ENCODE measurements at regions not wholly inside any gene's neighbourhood (a gene's known extent, or its start where the extent isn't known, plus 50 kb on each side); places are given as distances from the start of the nearest gene placed in this dataset.

DNA sequence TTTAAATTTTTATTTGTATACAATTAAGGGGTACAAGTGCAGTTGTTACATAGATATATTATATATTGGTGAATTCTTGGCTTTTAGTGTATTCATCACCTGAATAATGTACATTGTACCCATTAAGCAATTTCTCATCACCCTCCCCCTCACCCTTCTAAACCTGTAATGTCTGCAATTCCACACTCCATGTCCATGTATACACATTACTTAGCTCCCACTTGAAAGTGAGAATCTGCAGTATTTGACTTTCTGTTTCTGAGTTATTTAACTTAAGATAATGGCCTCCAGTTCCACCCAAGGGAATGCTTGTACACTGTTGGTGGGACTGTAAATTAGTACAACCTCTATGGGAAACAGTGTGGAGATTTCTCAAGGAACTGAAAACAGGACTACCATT is 383.2 kb upstream of the KCNMB2 start:
- no peak for DNase-seq (ENCODE audit: low spot score)

DNA sequence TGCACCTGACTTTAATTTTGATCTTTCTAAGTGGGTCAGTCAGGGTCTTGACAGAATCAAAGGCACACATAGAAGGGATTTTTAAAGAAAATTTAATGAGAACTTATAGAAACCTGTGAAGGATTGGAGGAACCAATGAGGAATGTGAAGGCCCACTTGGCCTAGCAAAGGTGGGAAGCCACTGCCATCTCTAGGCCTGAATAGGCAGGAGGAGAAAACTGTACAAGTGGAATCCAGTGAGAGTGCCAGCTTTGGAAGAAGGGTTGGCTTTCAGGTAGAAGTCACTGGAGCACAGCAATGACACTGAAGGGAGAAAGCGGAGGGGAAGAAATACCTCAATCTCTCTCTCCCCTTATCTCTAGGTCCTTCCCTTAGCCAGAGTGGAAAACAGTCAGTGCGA is 380.7 kb upstream of the KCNMB2 start:
- DNase-seq (ENCODE audit: low spot score): no peak

DNA sequence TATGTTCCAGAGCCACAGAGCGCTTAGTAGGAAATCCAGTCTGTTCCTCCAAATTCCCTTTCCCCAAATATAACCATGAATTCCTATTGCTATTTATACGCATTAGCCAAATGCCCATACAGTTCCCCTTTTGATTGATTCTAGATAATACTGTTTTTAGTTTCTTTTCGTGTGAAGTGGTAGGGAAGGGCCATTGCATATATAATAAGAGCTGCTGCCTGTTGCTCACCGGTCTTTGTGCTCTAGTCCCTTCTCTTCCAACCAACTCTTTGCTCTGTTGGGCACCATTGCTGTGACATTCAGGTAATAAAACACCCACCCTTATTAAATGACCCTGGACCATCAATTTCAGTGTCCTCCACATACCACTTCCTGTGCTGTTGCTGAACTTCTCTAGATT is 379.9 kb upstream of the KCNMB2 start:
- no peak for DNase-seq (ENCODE audit: low spot score)

DNA sequence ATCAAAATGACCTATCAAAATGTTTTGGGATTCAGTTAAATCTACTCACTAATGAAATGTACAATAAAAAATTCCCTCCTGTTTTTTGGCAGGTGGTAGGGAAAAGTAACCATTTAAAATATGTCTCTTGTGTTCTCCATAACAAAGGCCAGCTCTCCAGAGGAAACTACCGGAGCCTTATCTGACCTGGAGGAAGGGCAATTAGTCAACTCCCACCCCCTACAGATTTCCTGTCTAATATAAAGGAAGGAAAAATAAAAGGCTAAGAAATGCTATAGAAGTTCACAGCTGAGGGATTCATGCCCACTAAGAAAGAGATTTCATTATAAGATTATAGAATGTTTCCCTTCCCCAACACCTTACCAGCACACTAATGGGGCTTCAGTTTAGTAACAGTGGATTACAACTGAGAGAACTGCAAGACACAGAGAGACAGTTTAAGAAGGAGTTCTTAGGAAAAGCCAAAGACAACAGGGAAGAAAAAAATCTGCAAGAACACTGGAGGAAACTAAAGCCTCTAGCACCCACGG is 376.5 kb upstream of the KCNMB2 start:
- no peak for DNase-seq (ENCODE audit: low spot score)

DNA sequence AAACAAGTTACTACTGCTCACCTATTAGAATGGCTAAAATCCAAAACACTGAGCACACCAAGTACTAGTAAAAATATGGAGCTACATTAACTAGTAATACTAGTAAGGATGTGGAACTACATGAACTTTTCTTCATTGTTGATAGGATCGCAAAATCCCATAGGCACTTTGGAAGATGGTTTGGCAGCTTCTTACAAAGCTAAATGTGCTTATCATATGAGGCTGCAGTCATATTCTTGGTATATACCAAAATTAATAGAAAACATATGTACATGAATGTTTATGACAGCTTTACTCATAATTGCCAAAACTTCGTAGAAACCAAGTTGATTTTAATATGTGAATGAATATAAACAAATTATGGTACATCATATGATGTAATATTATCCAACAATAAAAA is 366.8 kb upstream of the KCNMB2 start:
- DNase-seq (ENCODE audit: low spot score): no peak

DNA sequence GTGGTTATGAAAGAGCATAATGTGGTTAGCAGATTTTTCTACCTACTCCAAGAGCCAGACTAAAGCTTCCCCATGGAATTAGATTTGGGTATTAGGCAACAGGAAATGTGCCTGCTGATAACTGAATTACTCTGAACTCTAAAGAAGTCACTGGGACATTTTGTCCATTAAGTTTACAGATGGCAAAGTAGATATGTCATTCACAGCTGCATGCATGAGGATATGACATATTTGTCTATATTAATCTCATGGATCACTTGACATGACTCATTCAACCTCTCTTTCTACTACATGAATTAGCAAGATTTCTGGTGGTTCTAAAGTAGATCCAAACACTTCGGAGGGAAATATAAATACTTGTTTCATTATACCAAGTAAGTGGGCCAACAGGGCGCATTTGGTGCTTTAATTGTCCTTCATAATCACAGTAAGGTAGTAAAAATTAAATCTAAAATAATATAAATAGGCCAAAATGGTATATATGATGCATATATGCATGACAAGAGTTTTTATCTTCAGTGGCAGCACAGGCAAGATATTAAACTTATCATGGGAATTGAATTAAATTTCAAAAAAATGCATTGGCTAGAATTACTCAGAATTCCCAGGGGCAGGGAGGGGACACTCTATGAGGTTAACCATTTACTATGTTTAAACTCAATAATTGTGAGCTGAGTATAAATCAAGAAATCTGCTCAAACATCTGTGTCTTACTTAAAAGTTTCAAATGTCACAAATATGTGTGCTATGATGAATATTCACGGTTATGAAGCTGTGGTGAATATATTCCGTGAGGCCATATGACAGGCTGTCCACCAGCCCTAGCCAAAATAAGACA is 365.3 kb upstream of the KCNMB2 start:
- DNase-seq (ENCODE audit: low spot score): no peak

DNA sequence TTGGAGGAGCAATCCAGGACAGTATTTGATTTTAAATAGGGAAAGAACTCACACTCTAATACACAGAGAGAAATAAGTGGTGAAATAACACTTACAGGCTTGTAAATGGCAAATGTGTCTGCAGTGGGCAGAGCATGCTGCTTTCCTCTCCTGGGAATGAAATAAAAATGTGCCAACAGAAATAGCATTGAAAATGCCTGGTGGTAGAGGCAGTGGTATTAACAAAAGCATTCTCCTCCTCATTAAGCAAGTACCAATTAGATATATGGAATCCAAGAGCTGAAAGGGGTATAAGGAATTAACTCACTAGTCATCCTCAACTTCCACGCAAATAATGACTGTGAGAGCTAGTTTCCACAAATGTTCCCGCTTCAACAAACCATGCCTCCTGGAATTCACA is 364.1 kb upstream of the KCNMB2 start:
- DNase-seq (ENCODE audit: low spot score): no peak

DNA sequence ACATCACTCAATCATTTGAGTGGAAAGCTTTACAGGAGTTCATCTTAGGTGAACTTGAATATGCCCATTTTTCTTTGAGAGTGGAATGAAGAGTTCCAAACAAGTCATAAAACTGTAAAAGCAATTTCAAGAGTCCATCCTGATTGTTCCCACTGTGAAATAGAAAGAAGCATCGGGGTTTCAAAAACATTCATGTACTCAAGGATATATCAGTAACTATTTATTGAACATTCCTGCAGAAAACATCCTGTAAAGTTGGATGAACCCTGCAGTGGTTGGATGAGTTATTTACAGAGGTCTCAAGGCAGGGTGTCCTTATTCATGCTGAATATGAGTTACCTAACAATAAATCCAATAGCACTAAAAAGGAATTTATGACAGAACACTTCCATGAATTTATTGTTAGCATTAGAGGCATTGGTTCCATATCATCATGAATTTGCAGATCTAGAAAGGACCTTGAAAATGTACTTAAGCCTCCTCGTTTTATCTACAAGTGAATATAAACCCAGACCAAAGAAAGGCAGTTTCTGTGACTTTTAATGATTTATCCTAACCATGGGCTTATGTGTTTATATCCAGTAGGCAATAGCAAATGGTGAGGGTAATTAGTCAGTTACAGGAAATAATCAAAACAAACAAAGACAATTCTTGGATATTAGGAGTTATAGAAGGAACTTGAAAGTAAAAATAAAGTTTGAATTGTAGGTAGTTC is 361.9 kb upstream of the KCNMB2 start:
- no peak for DNase-seq (ENCODE audit: low spot score)

DNA sequence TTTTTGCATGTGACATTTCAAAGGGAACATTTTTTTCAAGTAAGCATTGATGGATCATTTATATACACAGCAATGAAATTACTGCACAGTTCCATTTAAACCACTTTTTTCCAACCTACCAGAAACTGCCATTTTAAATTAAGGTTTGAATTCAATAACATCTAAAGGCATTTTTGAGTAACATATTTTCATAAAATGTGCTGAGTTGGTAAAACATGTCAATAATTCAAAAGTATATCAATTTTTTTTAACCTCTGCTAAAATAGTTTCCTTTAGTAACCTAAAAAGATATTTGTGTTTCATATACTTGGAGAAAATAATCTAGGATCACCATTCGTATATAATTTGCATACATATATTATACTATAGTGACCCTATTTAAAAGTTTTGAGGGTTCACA is 355.1 kb upstream of the KCNMB2 start:
- no peak for DNase-seq (ENCODE audit: low spot score)

DNA sequence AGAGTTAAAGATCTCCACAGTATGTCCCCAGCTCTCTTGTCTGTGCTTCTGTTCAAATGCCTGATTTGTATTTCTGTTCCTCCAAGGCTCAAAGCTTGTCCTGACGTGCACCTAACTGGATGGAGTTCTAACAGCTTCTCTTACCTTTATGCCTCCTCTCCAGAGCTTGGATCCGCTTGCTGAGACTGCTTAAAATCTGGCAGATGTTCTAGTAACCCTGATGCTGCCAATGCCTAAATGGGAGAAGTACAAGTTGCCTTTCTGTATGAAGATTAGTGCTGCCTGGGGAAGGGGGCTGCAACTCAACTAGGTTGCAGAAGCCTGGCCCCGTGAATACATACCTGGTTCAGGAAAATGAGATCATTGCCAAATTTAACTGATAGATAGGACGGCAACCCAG is 354.5 kb upstream of the KCNMB2 start:
- DNase-seq (ENCODE audit: low spot score): no peak

DNA sequence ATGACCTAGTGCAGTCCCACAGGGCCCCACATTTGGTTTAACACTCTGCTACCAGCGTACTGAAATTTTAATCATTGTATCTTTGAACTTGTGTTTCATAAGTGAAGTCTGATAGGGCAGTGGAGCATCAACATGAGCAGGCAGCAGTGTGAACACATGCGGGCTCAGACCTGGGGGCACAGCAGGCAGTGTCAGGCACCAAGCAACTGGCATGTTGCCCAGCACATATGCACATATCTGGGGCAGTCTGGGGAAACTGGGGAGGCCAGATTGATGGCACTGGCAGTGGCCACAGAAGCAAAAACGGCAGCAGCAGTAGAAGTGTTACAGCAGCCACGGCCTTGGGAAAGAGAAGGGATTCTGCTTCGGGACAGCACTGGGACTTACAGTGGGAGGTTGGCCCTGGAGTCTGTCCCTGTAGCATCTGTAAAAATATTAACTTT is 353.9 kb upstream of the KCNMB2 start:
- DNase-seq (ENCODE audit: low spot score): no peak

DNA sequence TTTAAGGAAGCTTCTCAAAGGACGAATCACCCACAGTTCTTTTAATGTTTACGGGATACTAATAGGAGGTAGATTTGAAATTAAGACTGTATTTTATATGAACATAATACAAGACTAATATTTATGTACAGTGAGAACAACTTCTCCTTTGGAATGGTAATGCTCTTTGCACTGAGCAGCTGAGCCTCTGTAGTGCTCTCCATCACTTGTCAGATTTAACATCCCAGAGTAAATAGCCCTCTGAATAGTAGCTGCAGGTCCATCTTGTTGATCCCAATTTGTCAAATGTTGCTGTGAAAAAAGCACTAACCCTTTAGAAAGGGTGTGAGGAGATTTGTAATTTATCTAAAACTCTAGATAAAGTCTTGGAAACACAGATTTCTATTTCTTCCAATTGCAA is 351.4 kb upstream of the KCNMB2 start:
- DNase-seq (ENCODE audit: low spot score): no peak

DNA sequence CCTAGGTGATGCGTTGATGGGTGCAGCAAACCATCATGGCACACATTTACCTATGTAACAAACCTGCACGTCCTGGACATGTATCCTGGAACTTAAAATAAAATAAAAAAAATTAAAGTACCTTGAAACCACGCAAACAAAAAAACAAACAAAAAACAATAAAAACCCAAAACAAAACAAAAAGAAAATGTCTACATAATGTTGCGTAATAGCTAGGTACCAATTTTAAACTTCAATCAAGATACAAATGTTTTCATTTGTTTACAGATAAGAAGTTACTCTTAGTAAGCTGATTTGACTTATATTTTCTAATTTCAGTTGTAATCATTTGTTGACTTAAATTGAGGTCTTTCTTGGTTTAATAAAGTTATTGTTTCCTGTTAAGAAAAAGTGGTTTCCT is 349.6 kb upstream of the KCNMB2 start:
- DNase-seq (ENCODE audit: low spot score): no peak

DNA sequence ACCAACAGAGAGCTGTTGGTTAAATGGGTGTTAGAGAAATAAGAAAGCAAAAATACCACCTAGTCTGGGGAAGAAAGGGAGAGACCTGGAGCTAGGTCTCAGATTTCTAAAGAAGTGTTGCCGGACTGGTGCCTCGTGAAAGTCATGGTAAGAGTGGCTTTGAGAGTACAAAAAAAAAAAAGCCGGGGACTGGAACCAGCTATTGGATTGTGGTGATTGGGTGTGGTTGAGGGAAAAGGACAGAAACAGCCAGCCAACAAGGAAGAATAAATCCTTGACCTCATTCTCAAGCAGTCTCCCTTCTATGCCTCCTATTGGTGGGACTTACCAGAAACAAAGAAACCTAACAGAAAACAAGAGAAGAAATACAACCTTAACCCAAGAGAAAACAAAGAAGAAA is 346.4 kb upstream of the KCNMB2 start:
- no peak for DNase-seq (ENCODE audit: low spot score)

DNA sequence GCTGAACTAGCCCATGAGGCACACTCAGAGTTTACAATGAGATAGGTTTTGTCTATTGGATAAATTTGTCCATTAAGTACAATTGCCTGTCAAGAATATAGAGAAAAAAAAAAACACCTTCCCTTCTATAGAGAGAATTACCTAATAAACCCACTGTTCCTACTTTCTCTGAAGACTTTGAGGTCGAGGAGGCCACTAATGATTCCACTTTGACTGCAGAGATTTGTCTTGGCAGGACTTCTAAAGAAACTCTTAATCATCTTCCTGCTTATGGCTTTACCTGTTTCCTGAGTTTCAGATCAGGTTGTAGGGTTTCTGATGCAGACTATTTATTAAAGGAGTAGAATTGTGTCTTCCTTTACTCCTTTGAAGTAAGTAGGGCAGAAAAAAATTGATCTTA is 342.4 kb upstream of the KCNMB2 start:
- no peak for DNase-seq (ENCODE audit: low spot score)

DNA sequence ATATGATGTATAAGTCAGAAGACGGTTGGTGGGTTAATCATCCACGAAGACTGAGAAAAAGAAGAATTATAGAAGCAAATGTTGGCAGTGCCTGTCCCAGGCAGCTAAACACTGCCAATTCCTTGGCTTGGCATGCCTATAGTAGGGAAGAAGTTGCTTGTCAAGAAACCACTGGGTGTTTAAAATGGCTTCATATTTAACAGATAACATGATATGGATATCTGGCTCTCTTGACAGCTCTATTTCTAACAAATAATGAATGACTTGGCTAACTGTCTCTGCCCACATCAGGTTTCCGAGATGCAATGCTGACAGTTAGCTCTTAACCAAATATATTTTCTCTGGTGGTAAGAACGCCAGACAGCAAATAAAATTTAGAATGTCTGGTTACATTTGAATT is 341.7 kb upstream of the KCNMB2 start:
- DNase-seq (ENCODE audit: low spot score): no peak

DNA sequence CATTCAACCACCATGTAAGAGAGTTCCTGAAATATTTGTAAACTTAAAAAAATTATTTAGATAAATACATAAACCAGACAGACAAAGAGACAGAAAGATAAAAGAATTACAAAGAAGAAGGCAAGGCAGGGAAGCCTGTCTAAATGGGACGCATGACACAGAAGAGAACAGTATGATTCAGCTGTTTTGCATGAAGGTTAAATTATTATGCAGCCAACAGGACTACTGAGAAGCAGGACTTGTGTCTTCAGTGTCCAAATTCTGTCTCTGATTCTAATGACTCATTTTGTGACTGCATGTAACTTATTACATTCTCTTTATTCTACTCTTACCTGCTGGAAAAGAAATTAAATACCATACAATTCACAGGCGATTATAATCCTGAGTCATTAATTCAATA is 340.4 kb upstream of the KCNMB2 start:
- DNase-seq (ENCODE audit: low spot score): no peak

DNA sequence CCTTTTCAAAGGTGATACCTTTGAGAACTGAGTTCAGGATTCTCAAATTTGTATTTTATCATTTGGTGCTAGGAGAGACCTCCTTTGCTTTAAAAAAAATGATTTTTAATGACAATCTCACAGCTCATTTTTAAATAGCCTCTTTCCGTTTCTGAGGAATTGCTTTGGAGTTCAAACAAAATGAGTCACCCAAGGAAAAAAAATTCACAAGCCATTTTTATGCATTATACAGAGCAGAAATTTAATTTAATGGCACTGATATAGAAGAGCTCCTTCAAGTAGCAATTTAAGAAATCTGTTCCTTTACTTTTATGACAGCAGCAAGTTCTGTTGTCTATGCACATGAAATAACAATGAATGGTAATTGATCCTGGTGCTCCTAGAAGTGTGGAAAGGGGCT is 337.9 kb upstream of the KCNMB2 start:
- peak; percentile 56 for DNase-seq (ENCODE audit: low spot score)

DNA sequence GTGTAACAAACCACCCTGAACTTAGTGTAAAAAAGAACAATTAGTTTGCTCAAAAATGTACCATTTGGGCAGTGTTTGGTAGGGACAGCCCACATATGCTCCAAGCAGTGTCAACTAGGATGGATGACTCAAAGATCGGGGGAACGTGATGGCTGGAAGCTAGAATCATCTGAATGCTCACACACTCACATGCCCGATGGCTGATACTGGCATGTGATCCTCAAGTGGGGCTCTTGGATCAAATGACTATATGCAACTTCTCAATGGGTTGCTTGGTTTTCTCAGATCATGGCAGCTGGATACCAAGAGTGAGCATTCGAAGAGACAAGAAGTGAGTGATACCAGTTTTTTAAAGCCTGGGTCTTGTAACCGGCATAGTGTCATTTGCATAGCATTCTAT is 335.9 kb upstream of the KCNMB2 start:
- DNase-seq (ENCODE audit: low spot score): no peak

DNA sequence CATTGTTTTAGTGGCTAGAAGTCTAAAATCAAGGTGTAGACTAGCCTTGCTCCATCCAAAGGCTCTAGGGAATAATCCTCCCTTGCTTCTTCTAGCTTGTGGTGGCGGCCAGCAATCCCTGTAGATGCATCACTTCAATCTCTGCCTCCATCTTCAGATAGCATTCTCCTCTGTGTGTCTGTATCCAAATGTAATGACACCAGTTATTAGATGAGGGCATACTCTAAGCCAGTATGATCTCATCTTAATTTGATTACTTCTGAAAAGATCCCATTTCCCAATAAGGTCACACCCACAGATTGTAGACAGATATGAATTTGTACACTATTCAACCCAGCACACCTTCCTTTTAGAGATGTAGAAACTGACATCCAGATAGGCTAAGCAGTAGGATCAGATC is 334.5 kb upstream of the KCNMB2 start:
- no peak for DNase-seq (ENCODE audit: low spot score)

DNA sequence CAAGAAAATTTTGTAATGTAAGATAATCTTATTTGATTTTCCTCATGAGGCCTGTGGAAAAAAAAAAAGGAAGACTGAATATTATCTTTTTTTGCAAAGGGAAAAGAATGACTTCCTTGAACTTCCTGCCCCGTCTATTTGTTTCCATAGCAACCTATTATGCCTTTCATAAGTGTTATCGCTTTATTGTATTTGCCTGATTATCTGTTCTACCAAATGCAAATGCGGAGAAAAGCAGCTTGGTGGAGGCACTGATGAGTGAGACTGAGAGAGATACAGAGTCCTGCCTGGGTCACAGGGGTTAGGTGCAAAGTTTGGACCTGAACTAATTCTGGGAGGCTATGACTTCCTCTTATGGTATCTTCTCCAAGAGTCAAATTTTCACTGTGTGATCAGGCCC is 334.0 kb upstream of the KCNMB2 start:
- DNase-seq (ENCODE audit: low spot score): no peak

DNA sequence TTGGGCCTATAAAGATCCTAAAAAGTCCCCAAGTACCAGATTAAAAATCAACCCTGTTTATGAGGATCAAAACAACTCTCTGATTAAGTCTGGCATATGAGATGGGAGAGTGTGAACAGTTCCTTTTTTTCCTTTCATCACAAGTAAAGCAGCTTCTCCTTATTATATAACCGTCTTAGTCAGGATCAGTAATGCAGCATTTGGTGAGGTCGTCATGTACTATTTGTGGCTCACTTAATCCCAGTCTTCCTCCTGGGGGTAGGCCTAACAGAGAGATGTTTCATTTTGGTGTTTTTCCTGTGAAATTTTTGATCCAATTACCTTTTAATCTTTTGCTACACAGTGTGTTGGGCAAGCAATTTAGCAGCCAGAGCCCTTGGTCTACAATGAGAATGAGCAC is 333.1 kb upstream of the KCNMB2 start:
- peak; percentile 62 for DNase-seq (ENCODE audit: low spot score)

DNA sequence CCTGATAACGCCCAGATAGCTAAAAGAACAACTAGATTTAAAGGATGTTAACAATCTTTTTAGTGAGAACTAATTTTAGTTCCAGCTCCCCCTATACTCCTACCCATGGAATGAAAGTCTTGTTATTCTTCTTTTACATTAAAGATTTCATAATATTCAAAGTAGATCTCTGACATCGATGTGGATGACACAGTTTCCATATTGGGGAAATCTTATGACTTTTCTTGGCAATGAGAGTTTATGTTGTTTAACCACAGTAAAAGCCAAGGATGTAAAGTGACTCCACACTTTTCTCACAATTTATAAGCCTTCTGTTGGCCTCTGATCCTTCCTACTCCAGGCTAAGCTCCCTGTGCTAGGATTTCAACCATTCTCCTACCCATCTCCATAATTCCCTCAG is 332.6 kb upstream of the KCNMB2 start:
- peak; percentile 67 for DNase-seq (ENCODE audit: low spot score)

DNA sequence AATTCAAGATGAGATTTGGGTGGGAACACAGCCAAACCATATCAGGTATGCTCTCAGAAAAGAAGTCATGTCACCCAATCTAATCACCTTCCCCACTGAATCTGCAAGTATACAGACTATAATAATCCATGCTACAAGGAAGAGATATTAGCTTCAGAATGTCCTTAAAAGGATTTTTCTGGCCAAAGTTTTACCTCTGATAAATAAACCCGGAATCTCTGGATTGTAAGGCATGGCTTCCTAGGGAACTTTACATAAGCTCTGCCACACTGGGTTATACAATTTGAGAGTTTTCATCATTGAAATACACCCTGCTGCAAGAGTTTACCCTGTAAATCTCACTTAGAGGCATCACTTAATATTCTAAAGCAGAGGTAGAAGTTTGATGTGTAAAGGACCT is 330.5 kb upstream of the KCNMB2 start:
- no peak for DNase-seq (ENCODE audit: low spot score)

Data from putamen (tissue), 1 donor.